Kidney (tissue), 13 donors: ENCODE measurements at regions not wholly inside any gene's neighbourhood (a gene's known extent, or its start where the extent isn't known, plus 50 kb on each side); places are given as distances from the start of the nearest gene placed in this dataset.
A peak's percentile ranks its signal among the peaks of the same experiment; 100 is the strongest.

Experiments
- DNase-seq, 5 donors: peaks; one replicate each; pipeline ENCODE4 v3.0.0-alpha.2; 2013 to 2020
- FAIRE-seq: peaks from 2 replicates; lab custom pipeline; 2012; peaks lifted over from hg19 to GRCh38; lab: Jason Lieb, UNC
- H3K27ac ChIP-seq, 2 donors: one replicate each; pipeline ENCODE4 v1.7.0; 2013; ENCODE audit warnings: low read depth in 2 of 2, low read length in 2 of 2, inconsistent platforms in 1 of 2
- H3K27me3 ChIP-seq: one replicate; pipeline ENCODE4 v1.7.1; 2013; ENCODE audit warnings: low read length, inconsistent platforms; ENCODE audit not compliant: control insufficient read depth, insufficient read depth
- H3K36me3 ChIP-seq, 3 donors: one replicate each; pipeline versions ENCODE4 v1.7.0 to v1.7.1; 2013; ENCODE audit warnings: low read length in 3 of 3, control low read depth in 1 of 3, inconsistent platforms in 1 of 3; ENCODE audit not compliant: insufficient read depth in 3 of 3, control insufficient read depth in 2 of 3
- H3K4me1 ChIP-seq, 3 donors: one replicate each; pipeline versions ENCODE4 v1.7.0 to v1.7.1; 2013; ENCODE audit warnings: low read length in 3 of 3, inconsistent platforms in 1 of 3, low read depth in 1 of 3; ENCODE audit not compliant: control insufficient read depth in 2 of 3, insufficient read depth in 2 of 3
- H3K4me3 ChIP-seq, 3 donors: one replicate each; pipeline versions ENCODE4 v1.7.0 to v1.8.1; 2013; ENCODE audit warnings: low read length in 3 of 3, control low read depth in 1 of 3, inconsistent platforms in 1 of 3
- H3K9ac ChIP-seq, 3 donors: one replicate each; pipeline versions ENCODE4 v1.7.0 to v1.7.1; 2013; ENCODE audit warnings: low read length in 3 of 3, control low read depth in 1 of 3, inconsistent platforms in 1 of 3
- H3K9me3 ChIP-seq, 3 donors: one replicate each; pipeline versions ENCODE4 v1.7.0 to v1.7.1; 2013; ENCODE audit warnings: low read length in 3 of 3, control low read depth in 1 of 3, inconsistent platforms in 1 of 3; ENCODE audit not compliant: control insufficient read depth in 2 of 3, insufficient read depth in 1 of 3
- CTCF ChIP-seq: IDR thresholded peaks from 3 replicates; pipeline ENCODE4 v1.5.1; 2012; ENCODE audit warnings: mild to moderate bottlenecking, moderate library complexity, borderline replicate concordance; ENCODE audit not compliant: insufficient read depth; ENCODE audit errors: extremely low read depth
- intact Hi-C: fragments of 100-400 bp; cut with DNase I; formaldehyde crosslinking; loops from one replicate; pipeline ENCODE4 v1.11.1; 2022
- donor health status: control.
- donor health status: control.
- donor health status: control.
- donor health status: control.
- donor health status: control.
- donor health status: DM: yes; HTN: yes; CAD: no.
- donor health status: Normal renal cell carcinoma (clear cell type).

GRCh38 chr3:23071758-23072157, 131.4 kb upstream of the UBE2E2 start:
- no peak for TF ChIP-seq CTCF
- intact Hi-C loops, result no loop called here
- no peaks in the 10 kb centered on the region for H3K36me3 ChIP-seq
- H3K27me3 ChIP-seq, result no peaks in the 10 kb centered on the region
- no peaks in the 10 kb centered on the region for H3K4me1 ChIP-seq
- no peak overlapping the region for H3K4me3 ChIP-seq
- no peak overlapping the region for H3K27ac ChIP-seq
- H3K9me3 ChIP-seq, result no peaks in the 10 kb centered on the region
- no peak for FAIRE-seq
- no peak overlapping the region for H3K9ac ChIP-seq
- no peak for DNase-seq

GRCh38 chr3:23072693-23073092, 130.4 kb upstream of the UBE2E2 start:
- FAIRE-seq, result no peak
- no peak overlapping the region for H3K9ac ChIP-seq
- H3K4me3 ChIP-seq, result no peak overlapping the region
- no peaks in the 10 kb centered on the region for H3K27me3 ChIP-seq
- DNase-seq, result no peak
- no peaks in the 10 kb centered on the region for H3K4me1 ChIP-seq
- H3K36me3 ChIP-seq, result no peaks in the 10 kb centered on the region
- TF ChIP-seq CTCF, result no peak
- H3K27ac ChIP-seq, result no peak overlapping the region
- intact Hi-C loops, result no loop called here
- no peaks in the 10 kb centered on the region for H3K9me3 ChIP-seq

GRCh38 chr3:23073724-23074305, 129.3 kb upstream of the UBE2E2 start:
- no peak overlapping the region for H3K4me3 ChIP-seq
- intact Hi-C loops, result no loop called here
- no peak overlapping the region for H3K27ac ChIP-seq
- H3K27me3 ChIP-seq, result no peaks in the 10 kb centered on the region
- H3K9ac ChIP-seq, result no peak overlapping the region
- H3K36me3 ChIP-seq, result no peaks in the 10 kb centered on the region
- H3K4me1 ChIP-seq, result no peaks in the 10 kb centered on the region
- no peaks in the 10 kb centered on the region for H3K9me3 ChIP-seq
- DNase-seq (no peak), FAIRE-seq (no peak)
- no peak for TF ChIP-seq CTCF

- TF ChIP-seq CTCF, result no peak
- no peak for FAIRE-seq
These were observed 127.6 kb upstream of the UBE2E2 start for GRCh38 chr3:23075496-23075895.

More at GRCh38 chr3:23075496-23075895, 127.6 kb upstream of the UBE2E2 start:
- no peaks in the 10 kb centered on the region for H3K4me1 ChIP-seq
- H3K36me3 ChIP-seq, result no peaks in the 10 kb centered on the region
- H3K9ac ChIP-seq, result no peak overlapping the region
- no peaks in the 10 kb centered on the region for H3K9me3 ChIP-seq
- peak in 1 of 5 donors; percentile 48 for DNase-seq
- intact Hi-C loops, result no loop called here
- no peak overlapping the region for H3K27ac ChIP-seq
- no peaks in the 10 kb centered on the region for H3K27me3 ChIP-seq
- no peak overlapping the region for H3K4me3 ChIP-seq
